ELF-1 (cell line): ENCODE measurements at regions not wholly inside any gene's neighbourhood (a gene's known extent, or its start where the extent isn't known, plus 50 kb on each side); places are given as distances from the start of the nearest gene placed in this dataset.
"Not testable (repeated sequence)": the region's sequence is repeated elsewhere in the genome, so short reads cannot be mapped to it uniquely, and the experiment has no call there.

Experiments used
- DNase-seq: peaks from one replicate; pipeline ENCODE4 v3.0.0-alpha.2; 2016; ENCODE audit warnings: low read depth, low spot score

GRCh38 chr14:59055439-59056045 lies 132.9 kb upstream of the DAAM1 start:
- DNase-seq, result no peak

GRCh38 chr14:59057551-59057950 lies 130.9 kb upstream of the DAAM1 start:
- no peak for DNase-seq

- not testable (repeated sequence) for DNase-seq
These were observed 129.7 kb upstream of the DAAM1 start for GRCh38 chr14:59058776-59059175.

GRCh38 chr14:59060841-59061240 lies 127.6 kb upstream of the DAAM1 start:
- DNase-seq, result peak; percentile 57

GRCh38 chr14:59061292-59061691 lies 127.2 kb upstream of the DAAM1 start:
- no peak for DNase-seq

- no peak for DNase-seq
These were observed 125.2 kb upstream of the DAAM1 start for GRCh38 chr14:59063259-59063658.

- peak; percentile 60 for DNase-seq
These were observed 121.2 kb upstream of the DAAM1 start for GRCh38 chr14:59067127-59067894.

- DNase-seq, result peak; percentile 88
These were observed 119.2 kb upstream of the DAAM1 start for GRCh38 chr14:59069163-59069854.

GRCh38 chr14:59075506-59075905 lies 113.0 kb upstream of the DAAM1 start:
- no peak for DNase-seq

- DNase-seq, result no peak
These were observed 106.7 kb upstream of the DAAM1 start for GRCh38 chr14:59081720-59082119.

- peak; percentile 12 for DNase-seq
These were observed 103.2 kb upstream of the DAAM1 start for GRCh38 chr14:59085207-59085739.

- DNase-seq, result no peak
These were observed 102.1 kb upstream of the DAAM1 start for GRCh38 chr14:59086241-59086882.

- no peak for DNase-seq
These were observed 101.2 kb upstream of the DAAM1 start for GRCh38 chr14:59087240-59087639.

- DNase-seq, result no peak
These were observed 100.8 kb upstream of the DAAM1 start for GRCh38 chr14:59087711-59088110.

GRCh38 chr14:59090572-59090971 lies 97.9 kb upstream of the DAAM1 start:
- DNase-seq, result no peak

GRCh38 chr14:59091404-59091803 lies 97.1 kb upstream of the DAAM1 start:
- no peak for DNase-seq

GRCh38 chr14:59091976-59092375 lies 96.5 kb upstream of the DAAM1 start:
- no peak for DNase-seq

GRCh38 chr14:59093902-59094301 lies 94.6 kb upstream of the DAAM1 start:
- DNase-seq, result no peak

GRCh38 chr14:59096303-59096702 lies 92.2 kb upstream of the DAAM1 start:
- DNase-seq, result no peak

GRCh38 chr14:59097681-59098080 lies 90.8 kb upstream of the DAAM1 start:
- no peak for DNase-seq

GRCh38 chr14:59098377-59098776 lies 90.1 kb upstream of the DAAM1 start:
- no peak for DNase-seq

- DNase-seq, result no peak
These were observed 88.3 kb upstream of the DAAM1 start for GRCh38 chr14:59100205-59100604.
